ENCODE measurements at regions not wholly inside any gene's neighbourhood (a gene's known extent, or its start where the extent isn't known, plus 50 kb on each side); places are given as distances from the start of the nearest gene placed in this dataset.

GRCh38 chr10:108039821-108040584 is 875.5 kb upstream of the SORCS1 start:
- H3K4me2 ChIP-seq (ENCODE audit: insufficient read depth in 1 of 2, low read depth in 2 of 2, low read length in 2 of 2) = no peak overlapping the region
- no peaks in the 10 kb centered on the region for H3K79me1 ChIP-seq (ENCODE audit: low read depth, low read length)
- H3K9ac ChIP-seq (replicated peaks in 1 of 4; ENCODE audit: extremely low read depth in 1 of 4, low read depth in 3 of 4, low read length in 3 of 4) = no peak overlapping the region
- H3K4ac ChIP-seq (replicated peaks; ENCODE audit: insufficient read length, low read depth, low read length) = no peak overlapping the region
- H3K23me2 ChIP-seq (ENCODE audit: low read depth, low read length) = 0 out of 2 replicates have a peak, but pooled peaks cover 2% of the 10 kb centered on the region
- 86% methylated on average over 8 of the region's 8 CpGs; no CpG with 5 or more reads in 1 of the 2 experiments for WGBS, 2 experiments (ENCODE audit: extremely low coverage in 1 of 2, insufficient coverage in 1 of 2, insufficient read length in 1 of 2, insufficient replicate concordance in 2 of 2, low coverage in 1 of 2, low lambda C conversion rate in 2 of 2, missing lambda C conversion rate in 1 of 2)
- H4K8ac ChIP-seq (ENCODE audit: extremely low read depth, insufficient read depth, low read length) = no peak overlapping the region
- H3K14ac ChIP-seq (ENCODE audit: insufficient read length) = no peak overlapping the region
- TF ChIP-seq E2F6 (IDR thresholded peaks at IDR 0.05) = peak; percentile 78
- TF ChIP-seq SP4 (IDR thresholded peaks at IDR 0.05; ENCODE audit: low read length) = no peak
- TF ChIP-seq SP1 (IDR thresholded peaks at IDR 0.05; ENCODE audit: low read depth, low read length) = no peak
- 0 out of 2 replicates have a peak, but pooled peaks have one; percentile 13 for TF ChIP-seq MAX (IDR thresholded peaks at IDR 0.05)
- peak overlapping the region; percentile 91; the same call in 1 of the 2 replicates for H2BK20ac ChIP-seq (ENCODE audit: low read length)
- no peak overlapping the region for H2AK5ac ChIP-seq (ENCODE audit: low read depth, low read length)
- no peaks in the 10 kb centered on the region for H3K79me2 ChIP-seq (ENCODE audit: control insufficient read depth in 1 of 2, insufficient read depth in 2 of 2, low read length in 2 of 2)
- FAIRE-seq = no peak
- H2BK5ac ChIP-seq (ENCODE audit: low read depth, low read length) = peak overlapping the region; percentile 85; the same call in 1 of the 2 replicates
- no peaks in the 10 kb centered on the region for H3K36me3 ChIP-seq (ENCODE audit: control insufficient read depth in 2 of 4, insufficient read depth in 4 of 4, low read length in 3 of 4)
- H3K4me1 ChIP-seq (replicated peaks in 1 of 4; ENCODE audit: control insufficient read depth in 3 of 4, insufficient read depth in 4 of 4, low read length in 3 of 4) = peaks cover 0 to 2% (median 0%) of the 10 kb centered on the region in 4 experiments; a peak in 1 of 7 replicates
- peak overlapping the region; percentile 45; the same call in 1 of the 2 replicates for H3K27ac ChIP-seq (ENCODE audit: low read depth, low read length)
- no peaks in the 10 kb centered on the region for H4K20me1 ChIP-seq (replicated peaks in 1 of 2; ENCODE audit: control insufficient read depth in 1 of 2, insufficient read depth in 2 of 2, low read length in 2 of 2)
- peak overlapping the region; percentile 41 for H4K91ac ChIP-seq (replicated peaks; ENCODE audit: insufficient read length, low read length)
- H3K56ac ChIP-seq (replicated peaks; ENCODE audit: insufficient read length, low read depth, low read length) = no peak overlapping the region
- H3K9me3 ChIP-seq (ENCODE audit: insufficient read depth in 2 of 2, low read depth in 1 of 2, low read length in 1 of 2) = no peaks in the 10 kb centered on the region
- H2AFZ ChIP-seq (ENCODE audit: low read length) = peak overlapping the region; percentile 75
- H2BK15ac ChIP-seq (ENCODE audit: low read length) = no peak overlapping the region
- CTCF ChIA-PET (ENCODE audit: partially characterized antibody) = no interaction called here
- H3K27me3 ChIP-seq (replicated peaks in 1 of 4; ENCODE audit: control insufficient read depth in 3 of 4, extremely low read depth in 1 of 4, insufficient read depth in 3 of 4, low read length in 3 of 4) = no peaks in the 10 kb centered on the region
- H3K18ac ChIP-seq (ENCODE audit: extremely low read depth, low read length) = 0 out of 2 replicates have a peak overlapping the region, but pooled peaks have one; percentile 11
- no peak overlapping the region for H3K23ac ChIP-seq (ENCODE audit: insufficient read length)
- H2BK120ac ChIP-seq (replicated peaks; ENCODE audit: low read depth, low read length) = peak overlapping the region; percentile 66
- POLR2A ChIA-PET (ENCODE audit: partially characterized antibody) = no interaction called here
- H4K5ac ChIP-seq (ENCODE audit: insufficient read length, low read depth, low read length) = no peak overlapping the region
- peak overlapping the region; percentile 10; the same call in 1 of the 2 replicates for H2BK12ac ChIP-seq (ENCODE audit: low read depth, low read length)
- no peak overlapping the region for H3K4me3 ChIP-seq (ENCODE audit: extremely low read depth in 1 of 4, insufficient read depth in 2 of 4, low read depth in 3 of 4, low read length in 4 of 4)
- no peak for DNase-seq (ENCODE audit: low read depth in 1 of 2, low spot score in 2 of 2)
